ENCODE measurements at regions not wholly inside any gene's neighbourhood (a gene's known extent, or its start where the extent isn't known, plus 50 kb on each side); places are given as distances from the start of the nearest gene placed in this dataset.

DNA sequence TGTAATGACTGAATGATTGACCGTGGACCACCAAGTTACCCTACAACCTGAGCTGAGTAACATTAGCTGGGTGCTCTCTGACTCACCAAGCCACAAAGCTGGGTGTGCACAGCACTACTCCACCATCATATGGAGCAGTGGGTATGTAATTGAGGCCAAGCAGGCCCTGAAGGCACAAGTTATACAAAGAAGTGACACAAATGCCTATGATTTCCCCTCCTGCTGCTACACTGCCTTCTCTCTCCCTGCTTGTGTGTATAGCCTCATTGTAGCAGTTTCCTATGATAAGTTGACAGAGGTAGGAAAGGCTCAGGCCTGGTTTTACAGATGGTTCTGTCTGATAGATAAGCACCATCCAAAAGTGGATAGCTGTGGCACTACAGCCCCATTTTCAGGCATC lies 1327.2 kb upstream of the DDX18 start:
- H3K9me3 Mint-ChIP-seq: peaks cover 0 to 16% (median 11%) of the 10 kb centered on the region in 7 donors
- no peaks in the 10 kb centered on the region for H3K79me2 ChIP-seq (ENCODE audit: insufficient read depth, low read length)
- no peak overlapping the region for H3K4me3 Mint-ChIP-seq
- TF ChIP-seq, protein P1, sequence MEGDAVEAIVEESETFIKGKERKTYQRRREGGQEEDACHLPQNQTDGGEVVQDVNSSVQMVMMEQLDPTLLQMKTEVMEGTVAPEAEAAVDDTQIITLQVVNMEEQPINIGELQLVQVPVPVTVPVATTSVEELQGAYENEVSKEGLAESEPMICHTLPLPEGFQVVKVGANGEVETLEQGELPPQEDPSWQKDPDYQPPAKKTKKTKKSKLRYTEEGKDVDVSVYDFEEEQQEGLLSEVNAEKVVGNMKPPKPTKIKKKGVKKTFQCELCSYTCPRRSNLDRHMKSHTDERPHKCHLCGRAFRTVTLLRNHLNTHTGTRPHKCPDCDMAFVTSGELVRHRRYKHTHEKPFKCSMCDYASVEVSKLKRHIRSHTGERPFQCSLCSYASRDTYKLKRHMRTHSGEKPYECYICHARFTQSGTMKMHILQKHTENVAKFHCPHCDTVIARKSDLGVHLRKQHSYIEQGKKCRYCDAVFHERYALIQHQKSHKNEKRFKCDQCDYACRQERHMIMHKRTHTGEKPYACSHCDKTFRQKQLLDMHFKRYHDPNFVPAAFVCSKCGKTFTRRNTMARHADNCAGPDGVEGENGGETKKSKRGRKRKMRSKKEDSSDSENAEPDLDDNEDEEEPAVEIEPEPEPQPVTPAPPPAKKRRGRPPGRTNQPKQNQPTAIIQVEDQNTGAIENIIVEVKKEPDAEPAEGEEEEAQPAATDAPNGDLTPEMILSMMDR (IDR thresholded peaks at IDR 0.05): no peak
- no peak overlapping the region for H3K4me3 ChIP-seq (replicated peaks in 1 of 3; ENCODE audit: low read depth in 2 of 3, low read length in 3 of 3)
- peaks cover 16 to 20% of the 10 kb centered on the region in 2 donors for H3K9me3 ChIP-seq (replicated peaks in 1 of 2; ENCODE audit: control insufficient read depth in 1 of 2, insufficient read depth in 1 of 2, low read length in 2 of 2)
- no peaks in the 10 kb centered on the region for H3K36me3 Mint-ChIP-seq
- no peak overlapping the region for H3K27ac ChIP-seq (ENCODE audit: low read depth in 1 of 2, low read length in 2 of 2)
- intact Hi-C loops (cut with micrococcal nuclease): no loop called here
- no peaks in the 10 kb centered on the region for H3K4me1 ChIP-seq (ENCODE audit: control insufficient read depth in 1 of 2, insufficient read depth in 2 of 2, low read length in 2 of 2)
- no peaks in the 10 kb centered on the region for H3K4me1 Mint-ChIP-seq
- H3K27me3 Mint-ChIP-seq (ENCODE audit: low read depth in 3 of 3): no peaks in the 10 kb centered on the region
- no CpG with 5 or more reads among the region's 1 CpG for whole genome bisulfite sequencing (ENCODE audit: insufficient coverage)
- H3K9ac ChIP-seq (ENCODE audit: insufficient read depth, low read length, poor library complexity, severe bottlenecking): no peak overlapping the region
- no peak overlapping the region for H2AFZ ChIP-seq (ENCODE audit: insufficient read depth, low read depth, low read length, poor library complexity, severe bottlenecking)
- no peak overlapping the region for H3K4me2 ChIP-seq (replicated peaks; ENCODE audit: extremely low read depth, low read length, poor library complexity, severe bottlenecking)
- H3K36me3 ChIP-seq (replicated peaks in 1 of 2; ENCODE audit: control insufficient read depth in 1 of 2, insufficient read depth in 2 of 2, low read length in 2 of 2): no peaks in the 10 kb centered on the region
- no peak overlapping the region for H3K27ac Mint-ChIP-seq
- no peaks in the 10 kb centered on the region for H4K20me1 ChIP-seq (ENCODE audit: insufficient read depth, low read length)
- DNase-seq: no peak
- no peaks in the 10 kb centered on the region for H3K27me3 ChIP-seq (ENCODE audit: control insufficient read depth in 2 of 2, insufficient read depth in 2 of 2, low read length in 2 of 2)

DNA sequence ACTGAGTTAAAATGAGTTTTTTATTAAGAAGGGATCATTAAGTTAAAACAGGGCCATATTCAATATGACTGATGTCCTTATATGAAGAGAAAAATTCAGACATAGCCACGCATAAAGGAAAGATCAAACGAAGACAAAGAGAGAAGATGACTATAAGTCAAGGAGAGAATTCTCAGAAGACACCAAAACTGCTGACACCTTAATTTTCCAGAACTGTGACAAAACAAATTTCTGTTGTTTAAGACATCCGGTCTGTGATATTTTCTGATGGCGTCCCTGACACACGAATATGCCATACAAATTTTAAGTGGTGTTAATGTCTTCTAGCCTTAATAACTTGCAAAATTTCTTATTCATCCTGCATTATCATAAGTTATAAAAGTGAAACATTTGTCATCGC lies 1325.2 kb upstream of the DDX18 start:
- Histone ChIP-seq H3K79me2 (ENCODE audit: insufficient read depth, low read length) (no peaks in the 10 kb centered on the region), H3K4me2 (replicated peaks; ENCODE audit: extremely low read depth, low read length, poor library complexity, severe bottlenecking) (no peak overlapping the region), H3K36me3 (replicated peaks in 1 of 2; ENCODE audit: control insufficient read depth in 1 of 2, insufficient read depth in 2 of 2, low read length in 2 of 2) (no peaks in the 10 kb centered on the region), H3K27me3 (ENCODE audit: control insufficient read depth in 2 of 2, insufficient read depth in 2 of 2, low read length in 2 of 2) (no peaks in the 10 kb centered on the region), H3K9me3 (replicated peaks in 1 of 2; ENCODE audit: control insufficient read depth in 1 of 2, insufficient read depth in 1 of 2, low read length in 2 of 2) (peaks cover 15 to 16% of the 10 kb centered on the region in 2 donors), H3K4me3 (replicated peaks in 1 of 3; ENCODE audit: low read depth in 2 of 3, low read length in 3 of 3) (no peak overlapping the region), H3K27ac (ENCODE audit: low read depth in 1 of 2, low read length in 2 of 2) (no peak overlapping the region), H4K20me1 (ENCODE audit: insufficient read depth, low read length) (no peaks in the 10 kb centered on the region), H3K4me1 (ENCODE audit: control insufficient read depth in 1 of 2, insufficient read depth in 2 of 2, low read length in 2 of 2) (no peaks in the 10 kb centered on the region), H3K9ac (ENCODE audit: insufficient read depth, low read length, poor library complexity, severe bottlenecking) (no peak overlapping the region), H2AFZ (ENCODE audit: insufficient read depth, low read depth, low read length, poor library complexity, severe bottlenecking) (no peak overlapping the region)
- DNase-seq: no peak
- Mint-ChIP-seq H3K36me3 (no peaks in the 10 kb centered on the region), H3K4me1 (no peaks in the 10 kb centered on the region), H3K27ac (no peak overlapping the region), H3K4me3 (no peak overlapping the region), H3K27me3 (ENCODE audit: low read depth in 3 of 3) (no peaks in the 10 kb centered on the region), H3K9me3 (peaks cover 0 to 14% (median 6%) of the 10 kb centered on the region in 7 donors)
- intact Hi-C loops (cut with micrococcal nuclease): no loop called here
- TF ChIP-seq, protein P1 (IDR thresholded peaks at IDR 0.05): no peak
- WGBS (ENCODE audit: insufficient coverage): no CpG with 5 or more reads among the region's 6 CpGs
